A673 (cell line): ENCODE measurements at regions not wholly inside any gene's neighbourhood (a gene's known extent, or its start where the extent isn't known, plus 50 kb on each side); places are given as distances from the start of the nearest gene placed in this dataset.

Experiments
- EZH2 ChIP-seq: fragments of 200-600 bp; sonication (generic); IDR thresholded peaks from 2 replicates; pipeline ENCODE4 v1.6.1; 2017; ENCODE audit warnings: borderline replicate concordance, low read depth, mild to moderate bottlenecking, mixed read lengths, antibody characterized with exemption, low read length; ENCODE audit not compliant: poor library complexity, severe bottlenecking
- TF ChIP-seq, protein P1 (sequence below): fragments of 300-800, 200-600 bp; sonication (generic); conservative IDR thresholded peaks from 2 replicates; pipeline ENCODE4 v1.5.1; 2017; ENCODE audit warnings: low read depth, mild to moderate bottlenecking, antibody characterized with exemption, low read length, moderate library complexity, mixed read lengths

DNA sequence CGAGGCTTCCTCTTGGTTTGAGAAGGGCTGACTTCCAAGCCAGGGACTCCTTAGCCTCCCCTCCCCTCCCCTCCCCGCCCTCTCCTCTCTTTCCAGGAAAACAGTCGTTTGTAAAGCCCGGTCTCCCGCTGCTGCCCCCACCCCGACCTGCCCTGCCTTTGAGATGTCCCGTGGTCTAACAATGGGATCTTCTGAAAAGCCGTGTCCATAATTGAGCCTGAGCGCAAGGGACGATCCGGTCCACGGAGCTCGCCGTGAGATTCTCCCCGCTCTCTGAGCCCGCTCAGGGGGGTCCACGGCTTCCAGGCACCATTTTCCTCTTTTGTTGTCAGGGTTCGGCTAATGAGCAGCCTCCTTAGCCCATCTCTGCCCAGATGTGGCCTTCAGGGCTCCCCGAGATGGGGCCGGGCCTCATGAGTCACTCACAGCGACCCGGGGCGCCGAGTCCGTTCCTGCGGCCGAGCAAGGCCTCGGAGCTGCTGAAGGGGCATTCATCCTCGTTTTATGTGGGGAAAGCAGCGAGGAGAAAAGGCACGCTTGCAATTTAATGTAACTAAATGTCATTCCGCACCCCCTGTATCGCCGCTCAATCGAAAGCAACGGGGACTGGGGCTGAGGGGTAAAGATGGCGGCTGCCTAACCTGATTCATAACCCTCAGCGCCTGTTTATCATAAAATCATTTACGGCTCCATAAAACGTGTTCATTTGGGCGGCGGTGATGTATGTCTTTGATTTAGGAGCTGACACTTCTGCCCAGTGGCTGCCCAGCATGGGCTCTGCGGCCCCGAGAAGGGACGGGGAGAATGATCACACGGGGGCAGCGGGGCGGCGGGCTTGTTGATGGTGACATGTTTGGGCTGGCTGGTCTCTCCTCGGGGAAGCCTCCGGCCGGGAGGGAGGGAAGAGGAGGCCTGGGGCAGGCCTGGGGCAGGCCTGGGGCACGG, 232.6 kb upstream of the C1orf174 start:
- TF ChIP-seq, protein P1, sequence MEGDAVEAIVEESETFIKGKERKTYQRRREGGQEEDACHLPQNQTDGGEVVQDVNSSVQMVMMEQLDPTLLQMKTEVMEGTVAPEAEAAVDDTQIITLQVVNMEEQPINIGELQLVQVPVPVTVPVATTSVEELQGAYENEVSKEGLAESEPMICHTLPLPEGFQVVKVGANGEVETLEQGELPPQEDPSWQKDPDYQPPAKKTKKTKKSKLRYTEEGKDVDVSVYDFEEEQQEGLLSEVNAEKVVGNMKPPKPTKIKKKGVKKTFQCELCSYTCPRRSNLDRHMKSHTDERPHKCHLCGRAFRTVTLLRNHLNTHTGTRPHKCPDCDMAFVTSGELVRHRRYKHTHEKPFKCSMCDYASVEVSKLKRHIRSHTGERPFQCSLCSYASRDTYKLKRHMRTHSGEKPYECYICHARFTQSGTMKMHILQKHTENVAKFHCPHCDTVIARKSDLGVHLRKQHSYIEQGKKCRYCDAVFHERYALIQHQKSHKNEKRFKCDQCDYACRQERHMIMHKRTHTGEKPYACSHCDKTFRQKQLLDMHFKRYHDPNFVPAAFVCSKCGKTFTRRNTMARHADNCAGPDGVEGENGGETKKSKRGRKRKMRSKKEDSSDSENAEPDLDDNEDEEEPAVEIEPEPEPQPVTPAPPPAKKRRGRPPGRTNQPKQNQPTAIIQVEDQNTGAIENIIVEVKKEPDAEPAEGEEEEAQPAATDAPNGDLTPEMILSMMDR = no peak
- no peak for TF ChIP-seq EZH2
